Astrocyte (in vitro differentiated cells and primary cell): ENCODE measurements at regions not wholly inside any gene's neighbourhood (a gene's known extent, or its start where the extent isn't known, plus 50 kb on each side); places are given as distances from the start of the nearest gene placed in this dataset.

Experiments used
- CTCF ChIP-seq: IDR thresholded peaks from 2 replicates; pipeline ENCODE4 v1.5.1; 2011; ENCODE audit warnings: low read depth, mild to moderate bottlenecking, inconsistent platforms, low read length, moderate library complexity; ENCODE audit not compliant: insufficient read depth
- EZH2 ChIP-seq: IDR thresholded peaks from 2 replicates; pipeline ENCODE4 v1.6.1; 2012; ENCODE audit warnings: mild to moderate bottlenecking, low read length, inconsistent platforms; ENCODE audit not compliant: insufficient read depth

GRCh38 chr20:55580475-55580874 is 424.8 kb downstream of the CBLN4 start:
- no peak for TF ChIP-seq CTCF
- no peak for TF ChIP-seq EZH2
